Caco-2 (cell line): ENCODE measurements at regions not wholly inside any gene's neighbourhood (a gene's known extent, or its start where the extent isn't known, plus 50 kb on each side); places are given as distances from the start of the nearest gene placed in this dataset.

ENCODE experiments used
- BruUV-seq: library from RNA; stranded (reverse); fragments of 400-500 nt; replicated peaks from 2 replicates; lab custom pipeline; 2021; lab: Mats Ljungman, UMichigan
- CTCF ChIA-PET: fragments of 300-600 bp; sonication (Branson Sonifier 250); formaldehyde crosslinking; loops from one replicate; lab custom pipeline; 2022; ENCODE audit warnings: antibody characterized with exemption; lab: Charles Lee
- POLR2A ChIA-PET: fragments of 300-600 bp; sonication (Branson Sonifier 250); formaldehyde crosslinking; loops from one replicate; lab custom pipeline; 2022; ENCODE audit warnings: antibody characterized with exemption; lab: Charles Lee
- DNase-seq, 2 experiments: peaks; one replicate each; pipeline versions ENCODE4 v3.0.0 to v3.0.0-alpha.2; 2020 to 2022
- H3K27me3 ChIP-seq: replicated peaks from 2 replicates; pipeline ENCODE4 v1.6.0; 2011; ENCODE audit warnings: low read length; ENCODE audit not compliant: control insufficient read depth, insufficient read depth
- H3K36me3 ChIP-seq: 2 replicates; pipeline ENCODE4 v1.5.1; 2011; ENCODE audit warnings: low read length; ENCODE audit not compliant: control insufficient read depth, insufficient read depth
- H3K4me1 ChIP-seq: fragments of 250-450 bp; sonication (Bioruptor Pico); 2 replicates; pipeline ENCODE4 v1.5.1; 2020; ENCODE audit warnings: mild to moderate bottlenecking
- H3K4me3 ChIP-seq: 2 replicates; pipeline ENCODE4 v1.5.1; 2011; ENCODE audit warnings: low read depth, mild to moderate bottlenecking, control low read depth, low read length
- H3K9me3 ChIP-seq: fragments of 250-450 bp; sonication (Bioruptor Pico); 2 replicates; pipeline ENCODE4 v1.5.1; 2020; ENCODE audit warnings: mild to moderate bottlenecking, moderate library complexity
- H3K27ac Mint-ChIP-seq: one replicate; pipeline ENCODE4 v1.8.0; 2022; ENCODE audit warnings: mixed read lengths; ENCODE audit not compliant: unreplicated experiment
- H3K27me3 Mint-ChIP-seq: one replicate; pipeline ENCODE4 v1.8.0; 2022; ENCODE audit warnings: mixed read lengths; ENCODE audit not compliant: insufficient read depth, unreplicated experiment
- H3K36me3 Mint-ChIP-seq: one replicate; pipeline ENCODE4 v1.8.0; 2022; ENCODE audit warnings: mild to moderate bottlenecking, mixed read lengths; ENCODE audit not compliant: insufficient read depth, unreplicated experiment
- H3K4me1 Mint-ChIP-seq: one replicate; pipeline ENCODE4 v1.8.0; 2022; ENCODE audit warnings: low read depth, mixed read lengths; ENCODE audit not compliant: unreplicated experiment
- H3K4me3 Mint-ChIP-seq: one replicate; pipeline ENCODE4 v1.8.0; 2022; ENCODE audit warnings: mild to moderate bottlenecking, moderate library complexity, mixed read lengths; ENCODE audit not compliant: unreplicated experiment
- H3K9me3 Mint-ChIP-seq: one replicate; pipeline ENCODE4 v1.8.0; 2022; ENCODE audit warnings: mixed read lengths; ENCODE audit not compliant: unreplicated experiment
- CTCF ChIP-seq, 2 experiments: fragments of 200-600 bp in 1 of 2; IDR thresholded peaks; 1 replicate in 1 of 2; 2 replicates in 1 of 2; pipeline versions ENCODE4 v1.5.1 to v1.8.0; 2011 to 2022; ENCODE audit warnings: antibody characterized with exemption in 1 of 2, control low read depth in 1 of 2, inconsistent platforms in 1 of 2, low read depth in 1 of 2, low read length in 1 of 2, mild to moderate bottlenecking in 1 of 2, moderate library complexity in 1 of 2; ENCODE audit not compliant: insufficient read depth in 1 of 2, severe bottlenecking in 1 of 2, unreplicated experiment in 1 of 2
- intact Hi-C: fragments of 100-400 bp; cut with micrococcal nuclease; formaldehyde crosslinking; loops from one replicate; pipeline ENCODE4 v1.10.0; 2022; ENCODE audit not compliant: unreplicated experiment

DNA sequence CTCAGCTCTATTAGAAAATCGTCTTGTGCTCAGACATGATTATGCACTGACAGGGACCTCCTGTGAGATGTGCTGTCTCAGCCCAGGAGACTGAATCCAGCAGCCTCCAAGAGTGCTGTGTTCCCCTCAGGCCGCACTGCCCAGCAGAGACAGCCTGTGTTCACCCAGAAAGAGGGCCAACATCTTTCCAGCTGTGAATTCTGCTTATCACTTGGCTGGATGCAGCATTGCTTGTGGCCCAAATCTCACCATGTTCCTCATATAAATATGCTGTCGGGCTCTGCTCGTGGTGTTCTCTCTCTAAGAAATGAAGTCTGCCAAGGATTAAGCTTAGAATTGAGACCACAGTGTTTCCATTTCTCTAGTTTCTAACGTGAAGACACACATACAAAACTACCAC is 983.0 kb upstream of the WWC1 start:
- POLR2A ChIA-PET, result no interaction called here
- peaks cover 3% of the 10 kb centered on the region for H3K27me3 Mint-ChIP-seq
- CTCF ChIA-PET, result no interaction called here
- H3K4me1 Mint-ChIP-seq, result no peaks in the 10 kb centered on the region
- BruUV-seq, result no TSS peak
- H3K36me3 Mint-ChIP-seq, result no peaks in the 10 kb centered on the region
- no peaks in the 10 kb centered on the region; the same call in 1 of the 2 replicates for H3K27me3 ChIP-seq
- H3K4me3 ChIP-seq, result no peak overlapping the region
- no peaks in the 10 kb centered on the region for H3K9me3 ChIP-seq
- no peak for TF ChIP-seq CTCF (IDR thresholded peaks at IDR 0.05; ENCODE audit: insufficient read depth in 1 of 2, low read depth in 1 of 2, low read length in 1 of 2, severe bottlenecking in 1 of 2, unreplicated experiment in 1 of 2)
- no peaks in the 10 kb centered on the region for H3K9me3 Mint-ChIP-seq
- no peak for DNase-seq
- no peaks in the 10 kb centered on the region for H3K36me3 ChIP-seq
- no peaks in the 10 kb centered on the region for H3K4me1 ChIP-seq
- intact Hi-C loops, result no loop called here
- no peak overlapping the region for H3K27ac Mint-ChIP-seq
- no peak overlapping the region for H3K4me3 Mint-ChIP-seq

DNA sequence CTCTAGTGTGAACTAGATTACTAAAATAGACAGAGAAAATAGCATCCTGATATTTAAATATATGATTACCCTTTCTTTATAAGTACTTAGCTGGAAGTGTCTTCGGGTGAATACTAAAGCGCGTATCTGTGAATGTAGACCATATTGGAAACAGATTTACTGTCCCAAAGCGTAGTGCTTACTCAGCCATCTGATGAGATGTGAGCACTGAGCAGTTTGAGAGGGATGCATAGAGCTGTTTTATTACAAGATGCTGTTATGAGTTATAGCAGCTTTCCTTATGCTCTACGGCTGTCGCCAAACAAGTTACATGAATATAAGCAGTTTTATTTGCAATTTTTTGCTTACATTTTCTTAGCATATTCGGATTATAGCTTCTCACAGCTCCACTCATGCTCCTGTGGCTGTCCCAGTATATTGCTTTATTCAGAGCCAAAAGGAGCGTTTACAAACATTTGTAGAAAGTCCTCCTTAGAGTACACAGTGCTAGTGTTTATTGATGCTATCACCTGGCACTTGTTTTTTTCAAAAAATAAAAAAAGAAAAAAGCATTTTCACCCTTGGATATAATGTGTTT is 981.4 kb upstream of the WWC1 start:
- Mint-ChIP-seq H3K9me3 (no peaks in the 10 kb centered on the region), H3K27ac (no peak overlapping the region), H3K36me3 (no peaks in the 10 kb centered on the region), H3K4me3 (no peak overlapping the region), H3K4me1 (no peaks in the 10 kb centered on the region), H3K27me3 (peaks cover 3% of the 10 kb centered on the region)
- Histone ChIP-seq H3K27me3 (no peaks in the 10 kb centered on the region; the same call in 1 of the 2 replicates), H3K36me3 (no peaks in the 10 kb centered on the region), H3K9me3 (no peaks in the 10 kb centered on the region), H3K4me1 (no peaks in the 10 kb centered on the region), H3K4me3 (no peak overlapping the region)
- no TSS peak for BruUV-seq
- ChIA-PET CTCF (no interaction called here), POLR2A (no interaction called here)
- no peak for TF ChIP-seq CTCF (IDR thresholded peaks at IDR 0.05; ENCODE audit: insufficient read depth in 1 of 2, low read depth in 1 of 2, low read length in 1 of 2, severe bottlenecking in 1 of 2, unreplicated experiment in 1 of 2)
- intact Hi-C loops, result no loop called here
- DNase-seq, result no peak

DNA sequence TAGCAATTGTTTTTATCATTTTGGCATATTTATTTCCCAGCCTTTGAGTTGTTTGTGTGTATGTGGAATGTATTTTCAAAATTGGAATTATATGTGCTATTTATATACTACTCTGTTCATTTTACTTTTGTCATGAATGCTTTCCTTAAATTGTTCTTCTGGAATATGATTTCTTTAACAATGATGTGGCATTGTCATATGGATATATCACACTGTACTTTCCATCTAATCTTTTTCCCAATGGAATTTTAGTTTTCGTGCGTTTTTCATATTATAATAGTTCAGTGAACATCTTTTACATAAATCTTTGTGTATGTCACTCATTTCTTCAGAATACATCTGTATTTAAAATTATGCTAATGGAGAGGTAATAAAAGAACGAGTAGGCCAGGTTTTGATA is 980.1 kb upstream of the WWC1 start:
- POLR2A ChIA-PET, result no interaction called here
- CTCF ChIA-PET, result no interaction called here
- intact Hi-C loops, result no loop called here
- H3K4me1 Mint-ChIP-seq, result no peaks in the 10 kb centered on the region
- no peak overlapping the region for H3K4me3 Mint-ChIP-seq
- no TSS peak for BruUV-seq
- TF ChIP-seq CTCF (IDR thresholded peaks at IDR 0.05; ENCODE audit: insufficient read depth in 1 of 2, low read depth in 1 of 2, low read length in 1 of 2, severe bottlenecking in 1 of 2, unreplicated experiment in 1 of 2), result no peak
- H3K27ac Mint-ChIP-seq, result no peak overlapping the region
- H3K36me3 Mint-ChIP-seq, result no peaks in the 10 kb centered on the region
- H3K9me3 Mint-ChIP-seq, result no peaks in the 10 kb centered on the region
- Histone ChIP-seq H3K4me1 (no peaks in the 10 kb centered on the region), H3K36me3 (no peaks in the 10 kb centered on the region), H3K9me3 (no peaks in the 10 kb centered on the region), H3K4me3 (no peak overlapping the region), H3K27me3 (no peaks in the 10 kb centered on the region; the same call in 1 of the 2 replicates)
- H3K27me3 Mint-ChIP-seq, result peaks cover 3% of the 10 kb centered on the region
- DNase-seq, result no peak
